ENCODE measurements at regions not wholly inside any gene's neighbourhood (a gene's known extent, or its start where the extent isn't known, plus 50 kb on each side); places are given as distances from the start of the nearest gene placed in this dataset.

GRCh38 chr18:53601344-53601743 lies 623.1 kb downstream of the MBD2 start:
- TF ChIP-seq, protein P1, sequence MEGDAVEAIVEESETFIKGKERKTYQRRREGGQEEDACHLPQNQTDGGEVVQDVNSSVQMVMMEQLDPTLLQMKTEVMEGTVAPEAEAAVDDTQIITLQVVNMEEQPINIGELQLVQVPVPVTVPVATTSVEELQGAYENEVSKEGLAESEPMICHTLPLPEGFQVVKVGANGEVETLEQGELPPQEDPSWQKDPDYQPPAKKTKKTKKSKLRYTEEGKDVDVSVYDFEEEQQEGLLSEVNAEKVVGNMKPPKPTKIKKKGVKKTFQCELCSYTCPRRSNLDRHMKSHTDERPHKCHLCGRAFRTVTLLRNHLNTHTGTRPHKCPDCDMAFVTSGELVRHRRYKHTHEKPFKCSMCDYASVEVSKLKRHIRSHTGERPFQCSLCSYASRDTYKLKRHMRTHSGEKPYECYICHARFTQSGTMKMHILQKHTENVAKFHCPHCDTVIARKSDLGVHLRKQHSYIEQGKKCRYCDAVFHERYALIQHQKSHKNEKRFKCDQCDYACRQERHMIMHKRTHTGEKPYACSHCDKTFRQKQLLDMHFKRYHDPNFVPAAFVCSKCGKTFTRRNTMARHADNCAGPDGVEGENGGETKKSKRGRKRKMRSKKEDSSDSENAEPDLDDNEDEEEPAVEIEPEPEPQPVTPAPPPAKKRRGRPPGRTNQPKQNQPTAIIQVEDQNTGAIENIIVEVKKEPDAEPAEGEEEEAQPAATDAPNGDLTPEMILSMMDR (IDR thresholded peaks at IDR 0.05), result no peak
- no peak for TF ChIP-seq POLR2A (IDR thresholded peaks at IDR 0.05)
- no peak for TF ChIP-seq POLR2AphosphoS5 (IDR thresholded peaks at IDR 0.05)

All from prostate gland (tissue), 2 donors.